Dendritic cell treated with granulocyte-macrophage colony-stimulating factor and Interleukin-4, amounts not matched to agents 40 ng/mL and 50 ng/mL, for 4 days (primary cell): ENCODE measurements at regions not wholly inside any gene's neighbourhood (a gene's known extent, or its start where the extent isn't known, plus 50 kb on each side); places are given as distances from the start of the nearest gene placed in this dataset.
"Not testable (repeated sequence)": the region's sequence is repeated elsewhere in the genome, so short reads cannot be mapped to it uniquely, and the experiment has no call there.

Source experiments
- H3K27ac Mint-ChIP-seq: one replicate; pipeline ENCODE4 v1.8.0; 2022; ENCODE audit warnings: mild to moderate bottlenecking, mixed read lengths
- H3K27me3 Mint-ChIP-seq: one replicate; pipeline ENCODE4 v1.8.0; 2022; ENCODE audit warnings: mild to moderate bottlenecking, mixed read lengths
- H3K36me3 Mint-ChIP-seq: one replicate; pipeline ENCODE4 v1.8.0; 2022; ENCODE audit warnings: low read depth, mixed read lengths
- H3K4me1 Mint-ChIP-seq: one replicate; pipeline ENCODE4 v1.8.0; 2022; ENCODE audit warnings: low read depth, mixed read lengths
- H3K4me3 Mint-ChIP-seq: one replicate; pipeline ENCODE4 v1.8.0; 2022; ENCODE audit warnings: mild to moderate bottlenecking, moderate library complexity, mixed read lengths
- H3K9me3 Mint-ChIP-seq: one replicate; pipeline ENCODE4 v1.8.0; 2022; ENCODE audit warnings: mixed read lengths
- intact Hi-C: fragments of 100-400 bp; cut with micrococcal nuclease; formaldehyde crosslinking; loops from one replicate; pipeline ENCODE4 v1.15.0; 2022

- Mint-ChIP-seq H3K9me3 (no peaks in the 10 kb centered on the region), H3K36me3 (no peaks in the 10 kb centered on the region), H3K4me1 (no peaks in the 10 kb centered on the region), H3K27me3 (no peaks in the 10 kb centered on the region), H3K4me3 (no peak overlapping the region), H3K27ac (no peak overlapping the region)
- intact Hi-C loops: no loop called here
These were observed 87.1 kb upstream of the ZNF281 start for GRCh38 chr1:200496937-200497336.

- no peaks in the 10 kb centered on the region for H3K4me1 Mint-ChIP-seq
These were observed 86.1 kb upstream of the ZNF281 start for GRCh38 chr1:200495901-200496300.

GRCh38 chr1:200493344-200493743, 83.5 kb upstream of the ZNF281 start:
- peaks cover under 1% of the 10 kb centered on the region for H3K27me3 Mint-ChIP-seq
- intact Hi-C loops: no loop called here
- no peak overlapping the region for H3K4me3 Mint-ChIP-seq
- H3K9me3 Mint-ChIP-seq: no peaks in the 10 kb centered on the region
- no peaks in the 10 kb centered on the region for H3K36me3 Mint-ChIP-seq
- peaks cover 2% of the 10 kb centered on the region for H3K4me1 Mint-ChIP-seq
- H3K27ac Mint-ChIP-seq: no peak overlapping the region

More at GRCh38 chr1:200495901-200496300, 86.1 kb upstream of the ZNF281 start:
- intact Hi-C loops: no loop called here
- Mint-ChIP-seq H3K4me3 (no peak overlapping the region), H3K27me3 (no peaks in the 10 kb centered on the region), H3K27ac (no peak overlapping the region), H3K36me3 (no peaks in the 10 kb centered on the region), H3K9me3 (no peaks in the 10 kb centered on the region)

DNA sequence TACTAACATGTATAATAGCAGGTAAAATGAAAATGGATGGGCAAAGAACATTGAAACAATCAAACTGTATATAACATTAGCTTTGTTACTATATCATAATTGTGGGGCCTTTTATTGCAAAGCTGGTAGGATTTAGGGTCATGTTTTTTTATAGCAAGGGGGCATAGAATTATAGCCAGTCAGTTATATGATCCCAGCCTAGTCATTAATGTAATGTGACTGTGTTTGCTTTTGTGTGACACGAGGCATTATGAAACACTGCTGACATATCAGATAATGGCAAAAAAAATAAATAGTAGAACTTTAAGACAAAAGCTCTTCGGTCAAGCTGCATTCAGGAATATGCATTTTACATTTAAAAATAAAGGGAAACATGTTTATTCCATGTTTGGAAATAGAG, 81.3 kb upstream of the ZNF281 start:
- no peaks in the 10 kb centered on the region for H3K36me3 Mint-ChIP-seq
- H3K9me3 Mint-ChIP-seq: no peaks in the 10 kb centered on the region
- peaks cover 4% of the 10 kb centered on the region for H3K27me3 Mint-ChIP-seq
- intact Hi-C loops: no loop called here
- H3K4me3 Mint-ChIP-seq: no peak overlapping the region
- H3K27ac Mint-ChIP-seq: no peak overlapping the region
- peaks cover 5% of the 10 kb centered on the region for H3K4me1 Mint-ChIP-seq

- no peak overlapping the region for H3K4me3 Mint-ChIP-seq
- no peak overlapping the region for H3K27ac Mint-ChIP-seq
- H3K27me3 Mint-ChIP-seq: peaks cover 4% of the 10 kb centered on the region
- H3K9me3 Mint-ChIP-seq: no peaks in the 10 kb centered on the region
- intact Hi-C loops: no loop called here
- H3K4me1 Mint-ChIP-seq: peaks cover 5% of the 10 kb centered on the region
- H3K36me3 Mint-ChIP-seq: no peaks in the 10 kb centered on the region
These were observed 80.3 kb upstream of the ZNF281 start for GRCh38 chr1:200490183-200490582.

GRCh38 chr1:200488375-200489165, 78.7 kb upstream of the ZNF281 start:
- Mint-ChIP-seq H3K27ac (no peak overlapping the region), H3K27me3 (peaks cover 4% of the 10 kb centered on the region), H3K9me3 (no peaks in the 10 kb centered on the region), H3K36me3 (no peaks in the 10 kb centered on the region), H3K4me1 (peaks cover 10% of the 10 kb centered on the region), H3K4me3 (no peak overlapping the region)
- intact Hi-C loops: loop anchor here (1.0 to 2.0 kb wide), 3 partner anchors 208 to 804 kb away; no protein-coding TSS in a partner anchor

DNA sequence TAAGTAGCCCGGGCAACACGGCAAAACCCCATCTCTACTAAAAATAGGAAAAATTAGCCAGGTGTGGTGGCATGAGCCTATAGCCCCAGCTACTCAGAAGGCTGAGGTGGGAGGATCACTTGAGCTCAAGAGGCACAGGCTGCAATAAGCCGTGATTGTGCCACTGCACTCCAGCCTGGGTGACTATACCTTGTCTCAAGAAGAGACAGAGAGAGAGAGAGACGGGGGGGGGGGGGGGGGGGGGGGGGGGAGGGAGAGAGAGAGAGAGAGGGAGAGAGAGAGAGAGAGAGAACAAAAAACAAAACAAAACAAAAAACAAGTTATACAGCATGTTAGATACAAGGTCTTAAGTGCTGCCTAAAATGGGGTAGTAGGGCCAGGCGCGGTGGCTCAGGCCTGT, 77.8 kb upstream of the ZNF281 start:
- H3K27ac Mint-ChIP-seq: no peak overlapping the region
- H3K36me3 Mint-ChIP-seq: no peaks in the 10 kb centered on the region
- H3K4me3 Mint-ChIP-seq: no peak overlapping the region
- no peaks in the 10 kb centered on the region for H3K9me3 Mint-ChIP-seq
- H3K27me3 Mint-ChIP-seq: peaks cover 4% of the 10 kb centered on the region
- H3K4me1 Mint-ChIP-seq: peaks cover 10% of the 10 kb centered on the region
- intact Hi-C loops: loop anchor here (1.0 to 2.0 kb wide), 3 partner anchors 207 to 803 kb away; no protein-coding TSS in a partner anchor

GRCh38 chr1:200486634-200487033, 76.8 kb upstream of the ZNF281 start:
- intact Hi-C loops: no loop called here
- no peak overlapping the region for H3K27ac Mint-ChIP-seq

GRCh38 chr1:200484438-200484946, 74.7 kb upstream of the ZNF281 start:
- H3K27me3 Mint-ChIP-seq, intact Hi-C loops, H3K36me3 Mint-ChIP-seq, H3K27ac Mint-ChIP-seq, H3K4me1 Mint-ChIP-seq, H3K9me3 Mint-ChIP-seq, H3K4me3 Mint-ChIP-seq: not testable (repeated sequence)

More at GRCh38 chr1:200486634-200487033, 76.8 kb upstream of the ZNF281 start:
- H3K36me3 Mint-ChIP-seq: no peaks in the 10 kb centered on the region
- no peaks in the 10 kb centered on the region for H3K9me3 Mint-ChIP-seq
- H3K27me3 Mint-ChIP-seq: peaks cover 4% of the 10 kb centered on the region
- H3K4me1 Mint-ChIP-seq: peaks cover 10% of the 10 kb centered on the region
- H3K4me3 Mint-ChIP-seq: no peak overlapping the region

- Mint-ChIP-seq H3K27me3 (peaks cover 4% of the 10 kb centered on the region), H3K4me1 (peaks cover 10% of the 10 kb centered on the region), H3K36me3 (no peaks in the 10 kb centered on the region), H3K4me3 (no peak overlapping the region), H3K9me3 (no peaks in the 10 kb centered on the region), H3K27ac (no peak overlapping the region)
- intact Hi-C loops: no loop called here
These were observed 73.8 kb upstream of the ZNF281 start for GRCh38 chr1:200483491-200484143.

- H3K36me3 Mint-ChIP-seq: no peaks in the 10 kb centered on the region
- H3K9me3 Mint-ChIP-seq: no peaks in the 10 kb centered on the region
- intact Hi-C loops: no loop called here
- H3K27me3 Mint-ChIP-seq: no peaks in the 10 kb centered on the region
- H3K27ac Mint-ChIP-seq: no peak overlapping the region
- H3K4me1 Mint-ChIP-seq: peaks cover 5% of the 10 kb centered on the region
- no peak overlapping the region for H3K4me3 Mint-ChIP-seq
These were observed 71.1 kb upstream of the ZNF281 start for GRCh38 chr1:200480964-200481363.

DNA sequence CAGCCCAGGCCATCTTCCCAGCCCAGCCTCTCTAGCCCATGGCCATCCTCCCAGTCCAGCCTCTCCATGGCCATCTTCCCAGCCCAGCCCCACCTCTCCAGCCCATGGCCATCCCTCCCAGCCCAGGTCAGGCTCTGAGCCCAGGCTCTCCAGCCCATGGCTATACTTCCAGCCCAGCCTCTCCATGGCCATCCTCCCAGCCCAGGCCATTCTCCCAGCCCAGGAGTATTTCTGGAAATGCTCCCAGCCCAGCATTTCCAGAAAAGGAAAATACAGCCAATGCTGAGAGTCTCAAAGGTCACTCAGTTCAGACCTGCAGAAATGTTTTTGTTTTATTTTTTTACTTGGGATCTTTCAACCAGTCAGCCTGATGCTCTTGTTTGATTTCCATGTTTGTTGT, 70.0 kb upstream of the ZNF281 start:
- intact Hi-C loops: no loop called here
- no peaks in the 10 kb centered on the region for H3K9me3 Mint-ChIP-seq
- no peaks in the 10 kb centered on the region for H3K27me3 Mint-ChIP-seq
- H3K27ac Mint-ChIP-seq: no peak overlapping the region
- H3K4me1 Mint-ChIP-seq: peaks cover 5% of the 10 kb centered on the region
- H3K4me3 Mint-ChIP-seq: no peak overlapping the region
- no peaks in the 10 kb centered on the region for H3K36me3 Mint-ChIP-seq

DNA sequence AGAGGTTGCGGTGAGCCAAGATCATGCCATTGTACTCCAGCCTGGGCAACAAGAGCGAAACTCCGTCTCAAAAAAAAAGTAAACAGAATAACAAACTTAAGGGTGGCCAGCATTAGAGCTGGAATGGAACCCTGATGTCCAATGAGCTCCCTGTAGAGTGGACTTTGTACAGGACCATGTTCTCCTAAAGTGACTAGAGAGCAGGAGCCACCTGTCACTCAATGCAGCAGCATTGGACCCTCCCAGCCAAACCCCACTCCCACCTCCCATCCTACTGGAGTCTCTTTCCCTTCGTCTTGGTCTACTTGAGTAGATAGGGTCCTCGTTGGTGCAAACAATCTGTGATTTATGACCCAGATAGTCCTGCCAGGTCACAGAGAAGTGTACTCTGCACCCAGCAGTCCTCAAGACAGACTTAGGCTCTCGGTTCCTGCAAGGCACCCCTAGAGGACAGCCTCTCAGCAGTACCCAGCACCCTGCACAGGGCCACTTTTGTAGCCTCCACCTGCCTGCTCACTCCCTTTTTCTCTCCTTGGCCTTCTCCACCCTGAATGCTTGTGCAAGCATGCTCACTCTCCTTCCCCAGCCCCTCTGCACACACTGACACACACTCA, 69.2 kb upstream of the ZNF281 start:
- Mint-ChIP-seq H3K36me3 (no peaks in the 10 kb centered on the region), H3K27ac (no peak overlapping the region), H3K4me1 (peaks cover 5% of the 10 kb centered on the region), H3K4me3 (no peak overlapping the region), H3K9me3 (no peaks in the 10 kb centered on the region), H3K27me3 (no peaks in the 10 kb centered on the region)
- intact Hi-C loops: no loop called here

- intact Hi-C loops: no loop called here
- no peaks in the 10 kb centered on the region for H3K36me3 Mint-ChIP-seq
- H3K9me3 Mint-ChIP-seq: no peaks in the 10 kb centered on the region
These were observed 68.4 kb upstream of the ZNF281 start for GRCh38 chr1:200478239-200478623.

More at GRCh38 chr1:200478239-200478623, 68.4 kb upstream of the ZNF281 start:
- Mint-ChIP-seq H3K4me3 (no peak overlapping the region), H3K27me3 (no peaks in the 10 kb centered on the region), H3K27ac (no peak overlapping the region), H3K4me1 (no peaks in the 10 kb centered on the region)
